HepG2 (cell line): ENCODE measurements at regions not wholly inside any gene's neighbourhood (a gene's known extent, or its start where the extent isn't known, plus 50 kb on each side); places are given as distances from the start of the nearest gene placed in this dataset.

Experiments
- ATAC-seq: fragments of 200-7000 bp; cut with Tn5 transposase; 3 replicates; pipeline ENCODE4 v1.9.1; 2020; ENCODE audit warnings: mild to moderate bottlenecking, moderate library complexity
- BruUV-seq: library from RNA; stranded (reverse); fragments of 400-500 nt; replicated peaks from 2 replicates; lab custom pipeline; 2021; lab: Mats Ljungman, UMichigan
- CTCF ChIA-PET: fragments of 300-600 bp; formaldehyde crosslinking; extraction: SDS; loops from one replicate; lab custom pipeline; 2021; ENCODE audit warnings: low total read pairs, inconsistent platforms, low intra/inter-chr PET ratio; lab: Yijun Ruan, JAX
- POLR2A ChIA-PET: fragments of 350-600 bp; sonication (Branson Sonifier 250); formaldehyde crosslinking; loops from one replicate; lab custom pipeline; 2020; ENCODE audit warnings: antibody characterized with exemption, inconsistent platforms; lab: Yijun Ruan, JAX
- DNase-seq: peaks from one replicate; pipeline ENCODE4 v3.0.0-alpha.2; 2015; ENCODE audit warnings: low spot score
- FAIRE-seq: peaks from 3 replicates; lab custom pipeline; 2011; peaks lifted over from hg19 to GRCh38; lab: Jason Lieb, UNC
- H2AFZ ChIP-seq: one replicate; pipeline ENCODE4 v1.6.1; 2011; ENCODE audit warnings: low read length, inconsistent platforms
- H3K27ac ChIP-seq: fragments of 300-600 bp; 3 replicates; pipeline ENCODE4 v1.8.0; 2011; ENCODE audit warnings: mixed run types, mild to moderate bottlenecking, mixed read lengths, low read length, inconsistent platforms; ENCODE audit not compliant: insufficient read depth; ENCODE audit errors: extremely low read length
- H3K27me3 ChIP-seq, 2 experiments: fragments of 200-600 bp in 1 of 2; 2 replicates in 1 of 2; 3 replicates in 1 of 2; pipeline versions ENCODE4 v1.6.0 to v1.8.0; 2011; ENCODE audit warnings: low read length in 2 of 2, mild to moderate bottlenecking in 2 of 2, moderate library complexity in 2 of 2, inconsistent platforms in 1 of 2; ENCODE audit not compliant: insufficient read depth in 2 of 2, control insufficient read depth in 1 of 2
- H3K36me3 ChIP-seq, 2 experiments: fragments of 200-600 bp in 1 of 2; replicated peaks in 1 of 2; 2 replicates in 1 of 2; 3 replicates in 1 of 2; pipeline versions ENCODE4 v1.5.1 to v1.8.0; 2011; ENCODE audit warnings: low read length in 2 of 2, inconsistent platforms in 1 of 2; ENCODE audit not compliant: insufficient read depth in 2 of 2, control insufficient read depth in 1 of 2
- H3K4me1 ChIP-seq: 2 replicates; pipeline ENCODE4 v1.5.1; 2012; ENCODE audit warnings: low read length, inconsistent platforms; ENCODE audit not compliant: insufficient read depth
- H3K4me2 ChIP-seq: 2 replicates; pipeline ENCODE4 v1.6.0; 2011; ENCODE audit warnings: low read depth, low read length, inconsistent platforms
- H3K4me3 ChIP-seq, 3 experiments: fragments of 200-600 bp in 1 of 3; sonication (generic), shearing (Covaris generic) in 1 of 3; replicated peaks in 1 of 3; 2 replicates each; pipeline ENCODE4 v1.5.1; 2011 to 2016; ENCODE audit warnings: low read length in 3 of 3, inconsistent platforms in 2 of 3, low read depth in 2 of 3, mild to moderate bottlenecking in 2 of 3, control low read depth in 1 of 3, mixed read lengths in 1 of 3; ENCODE audit not compliant: insufficient read depth in 1 of 3
- H3K79me2 ChIP-seq: one replicate; pipeline ENCODE4 v1.6.1; 2011; ENCODE audit warnings: low read length, inconsistent platforms; ENCODE audit not compliant: insufficient read depth
- H3K9ac ChIP-seq: 2 replicates; pipeline ENCODE4 v1.6.0; 2011; ENCODE audit warnings: mild to moderate bottlenecking, low read depth, low read length, inconsistent platforms; ENCODE audit not compliant: insufficient read depth
- H3K9me3 ChIP-seq: 2 replicates; pipeline ENCODE4 v1.5.1; 2012; ENCODE audit warnings: mild to moderate bottlenecking, low read length
- H4K20me1 ChIP-seq: 2 replicates; pipeline ENCODE4 v1.6.0; 2011; ENCODE audit warnings: inconsistent platforms, mild to moderate bottlenecking, low read length, moderate library complexity; ENCODE audit not compliant: insufficient read depth
- AHR ChIP-seq: IDR thresholded peaks from 2 replicates; pipeline ENCODE4 v1.6.1; 2018; ENCODE audit warnings: missing genetic modification reagents, missing compliant biosample characterization
- BATF2 ChIP-seq: sonication (generic); formaldehyde crosslinking; IDR thresholded peaks from 2 replicates; pipeline ENCODE4 v1.8.0; 2022; ENCODE audit warnings: mild to moderate bottlenecking, missing genetic modification reagents, moderate library complexity
- EED ChIP-seq: sonication (generic); formaldehyde crosslinking; IDR thresholded peaks from 2 replicates; pipeline ENCODE4 v1.5.0; 2020; ENCODE audit warnings: mild to moderate bottlenecking, missing genetic modification reagents
- EHMT2 ChIP-seq: fragments of 200-600 bp; sonication (generic); IDR thresholded peaks from 2 replicates; pipeline ENCODE4 v1.7.0; 2017; ENCODE audit warnings: antibody characterized with exemption, low read depth, low read length, borderline replicate concordance
- GLI4 ChIP-seq: sonication (generic); formaldehyde crosslinking; IDR thresholded peaks from 2 replicates; pipeline ENCODE4 v1.5.1; 2020; ENCODE audit warnings: missing genetic modification reagents, mild to moderate bottlenecking, moderate library complexity, borderline replicate concordance
- HMGXB4 ChIP-seq, 2 experiments: sonication (generic) in 1 of 2; formaldehyde crosslinking in 1 of 2; IDR thresholded peaks; 2 replicates each; pipeline versions ENCODE4 v1.4.0 to v1.6.1; 2018 to 2020; ENCODE audit warnings: missing genetic modification reagents in 2 of 2, borderline replicate concordance in 1 of 2, low read depth in 1 of 2, mild to moderate bottlenecking in 1 of 2, missing biosample characterization in 1 of 2
- HNRNPL ChIP-seq: fragments of 200-400 bp; formaldehyde crosslinking; IDR thresholded peaks from 2 replicates; pipeline ENCODE4 v1.6.1; 2017; ENCODE audit warnings: mild to moderate bottlenecking, low read depth, low read length
- HNRNPLL ChIP-seq: fragments of 200-400 bp; formaldehyde crosslinking; IDR thresholded peaks from 2 replicates; pipeline ENCODE4 v1.6.1; 2017; ENCODE audit warnings: mild to moderate bottlenecking, low read depth, low read length; ENCODE audit not compliant: poor library complexity, severe bottlenecking
- HOXD1 ChIP-seq: sonication (generic); formaldehyde crosslinking; IDR thresholded peaks from 2 replicates; pipeline ENCODE4 v1.5.0; 2020; ENCODE audit warnings: missing genetic modification reagents
- JUNB ChIP-seq: sonication (generic); formaldehyde crosslinking; IDR thresholded peaks from 2 replicates; pipeline ENCODE4 v1.8.0; 2022; ENCODE audit warnings: missing genetic modification reagents, mild to moderate bottlenecking, borderline replicate concordance
- KDM2A ChIP-seq: sonication (generic); formaldehyde crosslinking; IDR thresholded peaks from 2 replicates; pipeline ENCODE4 v1.4.0; 2020; ENCODE audit warnings: low read depth, missing genetic modification reagents, borderline replicate concordance
- SMYD3 ChIP-seq: sonication (generic); formaldehyde crosslinking; IDR thresholded peaks from 2 replicates; pipeline ENCODE4 v1.8.1; 2023; ENCODE audit warnings: mild to moderate bottlenecking, missing genetic modification reagents
- WIZ ChIP-seq: sonication (generic); formaldehyde crosslinking; IDR thresholded peaks from 2 replicates; pipeline ENCODE4 v1.5.1; 2020; ENCODE audit warnings: mild to moderate bottlenecking, missing genetic modification reagents
- WGBS: methylation state at CpG from one replicate; pipeline ENCODE4 v1.1.6; 2017; ENCODE audit warnings: low lambda C conversion rate; 5-methylcytosine and 5-hydroxymethylcytosine counted together
- in situ Hi-C: cut with HindIII; loops from 2 replicates; pipeline ENCODE4 v1.10.0; 2017; ENCODE audit warnings: low pct_unique_long_range_greater_than_20kb; ENCODE audit not compliant: extremely low pct_ligation_motif_present
- intact Hi-C: fragments of 100-400 bp; cut with micrococcal nuclease; formaldehyde crosslinking; loops from one replicate; pipeline ENCODE4 v1.10.0; 2022; ENCODE audit not compliant: unreplicated experiment
- TF ChIP-seq, protein P1 (sequence below): sonication (generic); formaldehyde crosslinking; conservative IDR thresholded peaks from 2 replicates; pipeline ENCODE4 v1.8.0; 2022; ENCODE audit warnings: low read depth, missing genetic modification reagents
- TF ChIP-seq, protein P2 (sequence below): sonication (generic); formaldehyde crosslinking; IDR thresholded peaks from 2 replicates; pipeline ENCODE4 v1.4.0; 2020; ENCODE audit warnings: missing genetic modification reagents, mild to moderate bottlenecking, borderline replicate concordance

GRCh38 chr2:14745288-14746076 is 113.0 kb downstream of the LRATD1 start:
- TF ChIP-seq HNRNPLL (no peak), HOXD1 (CRISPR knock-in tag) (no peak), BATF2 (CRISPR knock-in tag) (no peak), AHR (CRISPR knock-in tag) (no peak), HMGXB4 (CRISPR knock-in tag; IDR thresholded peaks at IDR 0.05; ENCODE audit: borderline replicate concordance in 1 of 2, low read depth in 1 of 2) (no peak), EHMT2 (no peak), GLI4 (CRISPR knock-in tag) (no peak), WIZ (CRISPR knock-in tag) (no peak), JUNB (CRISPR knock-in tag) (no peak), SMYD3 (no peak), EED (no peak), HNRNPL (no peak), KDM2A (CRISPR knock-in tag) (no peak)
- TF ChIP-seq, protein P1, sequence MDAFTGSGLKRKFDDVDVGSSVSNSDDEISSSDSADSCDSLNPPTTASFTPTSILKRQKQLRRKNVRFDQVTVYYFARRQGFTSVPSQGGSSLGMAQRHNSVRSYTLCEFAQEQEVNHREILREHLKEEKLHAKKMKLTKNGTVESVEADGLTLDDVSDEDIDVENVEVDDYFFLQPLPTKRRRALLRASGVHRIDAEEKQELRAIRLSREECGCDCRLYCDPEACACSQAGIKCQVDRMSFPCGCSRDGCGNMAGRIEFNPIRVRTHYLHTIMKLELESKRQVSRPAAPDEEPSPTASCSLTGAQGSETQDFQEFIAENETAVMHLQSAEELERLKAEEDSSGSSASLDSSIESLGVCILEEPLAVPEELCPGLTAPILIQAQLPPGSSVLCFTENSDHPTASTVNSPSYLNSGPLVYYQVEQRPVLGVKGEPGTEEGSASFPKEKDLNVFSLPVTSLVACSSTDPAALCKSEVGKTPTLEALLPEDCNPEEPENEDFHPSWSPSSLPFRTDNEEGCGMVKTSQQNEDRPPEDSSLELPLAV (CRISPR knock-in tag) = no peak
- TF ChIP-seq, protein P2, sequence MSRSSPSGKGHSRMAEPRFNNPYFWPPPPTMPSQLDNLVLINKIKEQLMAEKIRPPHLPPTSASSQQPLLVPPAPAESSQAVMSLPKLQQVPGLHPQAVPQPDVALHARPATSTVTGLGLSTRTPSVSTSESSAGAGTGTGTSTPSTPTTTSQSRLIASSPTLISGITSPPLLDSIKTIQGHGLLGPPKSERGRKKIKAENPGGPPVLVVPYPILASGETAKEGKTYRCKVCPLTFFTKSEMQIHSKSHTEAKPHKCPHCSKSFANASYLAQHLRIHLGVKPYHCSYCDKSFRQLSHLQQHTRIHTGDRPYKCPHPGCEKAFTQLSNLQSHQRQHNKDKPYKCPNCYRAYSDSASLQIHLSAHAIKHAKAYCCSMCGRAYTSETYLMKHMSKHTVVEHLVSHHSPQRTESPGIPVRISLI (CRISPR knock-in tag) = no peak
- intact Hi-C loops = no loop called here
- H4K20me1 ChIP-seq = no peaks in the 10 kb centered on the region
- no TSS peak for BruUV-seq
- no peak overlapping the region for H3K4me3 ChIP-seq
- POLR2A ChIA-PET = no interaction called here
- WGBS = 19% methylated on average over 9 of the region's 9 CpGs
- H3K4me1 ChIP-seq = no peaks in the 10 kb centered on the region
- FAIRE-seq (no peak), ATAC-seq (no peak), DNase-seq (no peak)
- H3K27ac ChIP-seq = no peak overlapping the region
- H3K36me3 ChIP-seq = no peaks in the 10 kb centered on the region
- H3K79me2 ChIP-seq = no peaks in the 10 kb centered on the region
- H3K27me3 ChIP-seq = no peaks in the 10 kb centered on the region
- in situ Hi-C loops = no loop called here
- H2AFZ ChIP-seq = no peak overlapping the region
- H3K9me3 ChIP-seq = peaks cover 19% of the 10 kb centered on the region
- CTCF ChIA-PET = no interaction called here
- H3K9ac ChIP-seq = no peak overlapping the region
- H3K4me2 ChIP-seq = no peak overlapping the region
